Activated naive CD4-positive, alpha-beta T cell treated with anti-CD3 and anti-CD28 coated beads for 36 hours (primary cell): ENCODE measurements at regions not wholly inside any gene's neighbourhood (a gene's known extent, or its start where the extent isn't known, plus 50 kb on each side); places are given as distances from the start of the nearest gene placed in this dataset.

Experiments used
- CTCF ChIA-PET: fragments of 350-600 bp; sonication (Branson Sonifier 250); formaldehyde crosslinking; loops from one replicate; lab custom pipeline; 2021; ENCODE audit warnings: antibody characterized with exemption; lab: Charles Lee
- DNase-seq: peaks from one replicate; pipeline ENCODE4 v3.0.0-alpha.2; 2020
- H3K27ac Mint-ChIP-seq: one replicate; pipeline ENCODE4 v1.8.0; 2021; ENCODE audit warnings: mild to moderate bottlenecking, mixed read lengths
- H3K27me3 Mint-ChIP-seq: one replicate; pipeline ENCODE4 v1.8.0; 2021; ENCODE audit warnings: low read depth, mixed read lengths
- H3K36me3 Mint-ChIP-seq: one replicate; pipeline ENCODE4 v1.8.0; 2021; ENCODE audit warnings: low read depth, mixed read lengths
- H3K4me1 Mint-ChIP-seq: one replicate; pipeline ENCODE4 v1.8.0; 2021; ENCODE audit warnings: low read depth, mixed read lengths
- H3K4me3 Mint-ChIP-seq: one replicate; pipeline ENCODE4 v1.8.0; 2021; ENCODE audit warnings: mild to moderate bottlenecking, moderate library complexity, mixed read lengths
- H3K9me3 Mint-ChIP-seq: one replicate; pipeline ENCODE4 v1.8.0; 2021; ENCODE audit warnings: mixed read lengths
- intact Hi-C: fragments of 100-400 bp; cut with micrococcal nuclease; formaldehyde crosslinking; loops from one replicate; pipeline ENCODE4 v1.15.1; 2023

GRCh38 chr10:128871671-128872231 lies 595.3 kb upstream of the MGMT start:
- Mint-ChIP-seq H3K36me3 (no peaks in the 10 kb centered on the region), H3K4me3 (no peak overlapping the region), H3K9me3 (no peaks in the 10 kb centered on the region), H3K4me1 (no peaks in the 10 kb centered on the region), H3K27me3 (peaks cover 5% of the 10 kb centered on the region), H3K27ac (no peak overlapping the region)
- CTCF ChIA-PET, result no interaction called here
- no peak for DNase-seq
- intact Hi-C loops, result no loop called here

- H3K4me3 Mint-ChIP-seq, result no peak overlapping the region
- no peaks in the 10 kb centered on the region for H3K36me3 Mint-ChIP-seq
- H3K4me1 Mint-ChIP-seq, result no peaks in the 10 kb centered on the region
- peaks cover 5% of the 10 kb centered on the region for H3K27me3 Mint-ChIP-seq
- H3K9me3 Mint-ChIP-seq, result no peaks in the 10 kb centered on the region
- DNase-seq, result no peak
- CTCF ChIA-PET, result no interaction called here
- intact Hi-C loops, result no loop called here
- no peak overlapping the region for H3K27ac Mint-ChIP-seq
Measured at GRCh38 chr10:128873411-128874054, 593.5 kb upstream of the MGMT start.

- CTCF ChIA-PET, result no interaction called here
- Mint-ChIP-seq H3K27ac (no peak overlapping the region), H3K36me3 (no peaks in the 10 kb centered on the region), H3K27me3 (peaks cover 5% of the 10 kb centered on the region), H3K4me1 (no peaks in the 10 kb centered on the region), H3K9me3 (no peaks in the 10 kb centered on the region), H3K4me3 (no peak overlapping the region)
- intact Hi-C loops, result no loop called here
- DNase-seq, result no peak
Measured at GRCh38 chr10:128874331-128874730, 592.7 kb upstream of the MGMT start.

- DNase-seq, result no peak
- H3K27me3 Mint-ChIP-seq, result peaks cover 5% of the 10 kb centered on the region
- no peak overlapping the region for H3K4me3 Mint-ChIP-seq
- H3K4me1 Mint-ChIP-seq, result no peaks in the 10 kb centered on the region
- intact Hi-C loops, result no loop called here
- no peak overlapping the region for H3K27ac Mint-ChIP-seq
- H3K9me3 Mint-ChIP-seq, result no peaks in the 10 kb centered on the region
- CTCF ChIA-PET, result no interaction called here
- H3K36me3 Mint-ChIP-seq, result no peaks in the 10 kb centered on the region
Measured at GRCh38 chr10:128875030-128875744, 591.9 kb upstream of the MGMT start.

- CTCF ChIA-PET, result no interaction called here
- no peak overlapping the region for H3K4me3 Mint-ChIP-seq
Measured at GRCh38 chr10:128875956-128876736, 590.9 kb upstream of the MGMT start.

GRCh38 chr10:128877141-128877540 lies 589.9 kb upstream of the MGMT start:
- DNase-seq, result no peak
- no peaks in the 10 kb centered on the region for H3K36me3 Mint-ChIP-seq
- intact Hi-C loops, result no loop called here
- H3K27me3 Mint-ChIP-seq, result peaks cover 3% of the 10 kb centered on the region
- H3K27ac Mint-ChIP-seq, result no peak overlapping the region
- no peaks in the 10 kb centered on the region for H3K4me1 Mint-ChIP-seq
- CTCF ChIA-PET, result interaction anchor here (0.6 kb wide), 1 partner anchor 160 kb away, joined by 9 read pairs; no protein-coding TSS in a partner anchor
- no peaks in the 10 kb centered on the region for H3K9me3 Mint-ChIP-seq
- no peak overlapping the region for H3K4me3 Mint-ChIP-seq

More at GRCh38 chr10:128875956-128876736, 590.9 kb upstream of the MGMT start:
- intact Hi-C loops, result no loop called here
- H3K36me3 Mint-ChIP-seq, result no peaks in the 10 kb centered on the region
- H3K9me3 Mint-ChIP-seq, result no peaks in the 10 kb centered on the region
- H3K4me1 Mint-ChIP-seq, result no peaks in the 10 kb centered on the region
- DNase-seq, result no peak
- peaks cover 3% of the 10 kb centered on the region for H3K27me3 Mint-ChIP-seq
- no peak overlapping the region for H3K27ac Mint-ChIP-seq

- intact Hi-C loops, result no loop called here
- Mint-ChIP-seq H3K27ac (no peak overlapping the region), H3K36me3 (no peaks in the 10 kb centered on the region), H3K9me3 (no peaks in the 10 kb centered on the region), H3K27me3 (peaks cover 3% of the 10 kb centered on the region), H3K4me1 (no peaks in the 10 kb centered on the region), H3K4me3 (no peak overlapping the region)
- CTCF ChIA-PET, result interaction anchor here (0.6 kb wide), 1 partner anchor 159 kb away, joined by 9 read pairs; no protein-coding TSS in a partner anchor
- DNase-seq, result no peak
Measured at GRCh38 chr10:128877936-128878335, 589.1 kb upstream of the MGMT start.

GRCh38 chr10:128879030-128879429 lies 588.0 kb upstream of the MGMT start:
- no peaks in the 10 kb centered on the region for H3K9me3 Mint-ChIP-seq
- H3K27me3 Mint-ChIP-seq, result peaks cover 3% of the 10 kb centered on the region
- no peak for DNase-seq
- no peak overlapping the region for H3K27ac Mint-ChIP-seq
- no peaks in the 10 kb centered on the region for H3K4me1 Mint-ChIP-seq
- no peak overlapping the region for H3K4me3 Mint-ChIP-seq
- no peaks in the 10 kb centered on the region for H3K36me3 Mint-ChIP-seq
- intact Hi-C loops, result no loop called here
- CTCF ChIA-PET, result no interaction called here

GRCh38 chr10:128879441-128880140 lies 587.5 kb upstream of the MGMT start:
- intact Hi-C loops, result no loop called here

GRCh38 chr10:128880159-128880725 lies 586.8 kb upstream of the MGMT start:
- no peaks in the 10 kb centered on the region for H3K9me3 Mint-ChIP-seq
- H3K4me1 Mint-ChIP-seq, result no peaks in the 10 kb centered on the region
- CTCF ChIA-PET, result no interaction called here
- peaks cover 3% of the 10 kb centered on the region for H3K27me3 Mint-ChIP-seq
- no peak overlapping the region for H3K27ac Mint-ChIP-seq
- intact Hi-C loops, result no loop called here
- no peak overlapping the region for H3K4me3 Mint-ChIP-seq
- no peaks in the 10 kb centered on the region for H3K36me3 Mint-ChIP-seq
- no peak for DNase-seq

More at GRCh38 chr10:128879441-128880140, 587.5 kb upstream of the MGMT start:
- CTCF ChIA-PET, result no interaction called here
- Mint-ChIP-seq H3K9me3 (no peaks in the 10 kb centered on the region), H3K27ac (no peak overlapping the region), H3K4me3 (no peak overlapping the region), H3K36me3 (no peaks in the 10 kb centered on the region), H3K4me1 (no peaks in the 10 kb centered on the region), H3K27me3 (peaks cover 3% of the 10 kb centered on the region)
- DNase-seq, result no peak

GRCh38 chr10:128881086-128881485 lies 586.0 kb upstream of the MGMT start:
- DNase-seq, result no peak
- H3K9me3 Mint-ChIP-seq, result no peaks in the 10 kb centered on the region
- H3K36me3 Mint-ChIP-seq, result no peaks in the 10 kb centered on the region
- no peaks in the 10 kb centered on the region for H3K4me1 Mint-ChIP-seq
- CTCF ChIA-PET, result no interaction called here
- H3K4me3 Mint-ChIP-seq, result no peak overlapping the region
- H3K27ac Mint-ChIP-seq, result no peak overlapping the region
- intact Hi-C loops, result no loop called here
- peaks cover 3% of the 10 kb centered on the region for H3K27me3 Mint-ChIP-seq
